ENCODE measurements at regions not wholly inside any gene's neighbourhood (a gene's known extent, or its start where the extent isn't known, plus 50 kb on each side); places are given as distances from the start of the nearest gene placed in this dataset.

GRCh38 chr22:48688366-48688765 is 1139.3 kb downstream of the BRD1 start:
- ChIA-PET POLR2A (no interaction called here), RAD21 (ENCODE audit: low non-redundant PET in 1 of 2, low total read pairs in 2 of 2, uncharacterized antibody in 2 of 2, unreplicated experiment in 2 of 2) (interaction anchor here in 1 of 2 experiments (0.7 kb wide), 1 partner anchor 138 kb away, joined by 3 read pairs; no protein-coding TSS in a partner anchor), CTCF (no interaction called here)
- H3K27ac ChIP-seq (ENCODE audit: low read depth, low read length), result no peak overlapping the region
- intact Hi-C loops (cut with micrococcal nuclease), result no loop called here
- ATAC-seq (no peak), DNase-seq (ENCODE audit: low read depth, low spot score) (no peak)
- no peaks in the 10 kb centered on the region for H3K4me1 ChIP-seq (ENCODE audit: control insufficient read depth in 1 of 2, insufficient read depth in 2 of 2, low read length in 2 of 2)
- H3K4me3 ChIP-seq (replicated peaks in 1 of 2; ENCODE audit: low read depth in 1 of 2, low read length in 2 of 2), result no peak overlapping the region
- H3K4me2 ChIP-seq (ENCODE audit: low read length), result no peak overlapping the region
- H3K9me2 ChIP-seq (ENCODE audit: insufficient read depth), result no peaks in the 10 kb centered on the region
- H4K20me1 ChIP-seq (ENCODE audit: insufficient read depth), result no peaks in the 10 kb centered on the region
- no peaks in the 10 kb centered on the region for H3K27me3 ChIP-seq (ENCODE audit: insufficient read depth, low read length)
- TF ChIP-seq ZFX (IDR thresholded peaks at IDR 0.05), result no peak
- no peak for TF ChIP-seq EZH2phosphoT487 (IDR thresholded peaks at IDR 0.05; ENCODE audit: borderline replicate concordance)
- TF ChIP-seq, protein P1, sequence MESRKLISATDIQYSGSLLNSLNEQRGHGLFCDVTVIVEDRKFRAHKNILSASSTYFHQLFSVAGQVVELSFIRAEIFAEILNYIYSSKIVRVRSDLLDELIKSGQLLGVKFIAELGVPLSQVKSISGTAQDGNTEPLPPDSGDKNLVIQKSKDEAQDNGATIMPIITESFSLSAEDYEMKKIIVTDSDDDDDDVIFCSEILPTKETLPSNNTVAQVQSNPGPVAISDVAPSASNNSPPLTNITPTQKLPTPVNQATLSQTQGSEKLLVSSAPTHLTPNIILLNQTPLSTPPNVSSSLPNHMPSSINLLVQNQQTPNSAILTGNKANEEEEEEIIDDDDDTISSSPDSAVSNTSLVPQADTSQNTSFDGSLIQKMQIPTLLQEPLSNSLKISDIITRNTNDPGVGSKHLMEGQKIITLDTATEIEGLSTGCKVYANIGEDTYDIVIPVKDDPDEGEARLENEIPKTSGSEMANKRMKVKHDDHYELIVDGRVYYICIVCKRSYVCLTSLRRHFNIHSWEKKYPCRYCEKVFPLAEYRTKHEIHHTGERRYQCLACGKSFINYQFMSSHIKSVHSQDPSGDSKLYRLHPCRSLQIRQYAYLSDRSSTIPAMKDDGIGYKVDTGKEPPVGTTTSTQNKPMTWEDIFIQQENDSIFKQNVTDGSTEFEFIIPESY (IDR thresholded peaks at IDR 0.05; ENCODE audit: extremely low read depth, insufficient replicate concordance, low read length), result no peak
- no peak for TF ChIP-seq TCF7L2 (IDR thresholded peaks at IDR 0.05; ENCODE audit: borderline replicate concordance, extremely low read depth, insufficient read depth, insufficient read length)
- TF ChIP-seq POLR2A (IDR thresholded peaks at IDR 0.05; ENCODE audit: borderline replicate concordance, extremely low read depth, insufficient read depth, insufficient read length), result no peak
- TF ChIP-seq EGR1 (IDR thresholded peaks at IDR 0.05; ENCODE audit: low read depth), result no peak
- TF ChIP-seq ZNF274 (IDR thresholded peaks at IDR 0.05; ENCODE audit: low read depth, low read length), result no peak
- TF ChIP-seq CEBPB (IDR thresholded peaks at IDR 0.05; ENCODE audit: low read depth), result no peak
- TF ChIP-seq, protein P2, sequence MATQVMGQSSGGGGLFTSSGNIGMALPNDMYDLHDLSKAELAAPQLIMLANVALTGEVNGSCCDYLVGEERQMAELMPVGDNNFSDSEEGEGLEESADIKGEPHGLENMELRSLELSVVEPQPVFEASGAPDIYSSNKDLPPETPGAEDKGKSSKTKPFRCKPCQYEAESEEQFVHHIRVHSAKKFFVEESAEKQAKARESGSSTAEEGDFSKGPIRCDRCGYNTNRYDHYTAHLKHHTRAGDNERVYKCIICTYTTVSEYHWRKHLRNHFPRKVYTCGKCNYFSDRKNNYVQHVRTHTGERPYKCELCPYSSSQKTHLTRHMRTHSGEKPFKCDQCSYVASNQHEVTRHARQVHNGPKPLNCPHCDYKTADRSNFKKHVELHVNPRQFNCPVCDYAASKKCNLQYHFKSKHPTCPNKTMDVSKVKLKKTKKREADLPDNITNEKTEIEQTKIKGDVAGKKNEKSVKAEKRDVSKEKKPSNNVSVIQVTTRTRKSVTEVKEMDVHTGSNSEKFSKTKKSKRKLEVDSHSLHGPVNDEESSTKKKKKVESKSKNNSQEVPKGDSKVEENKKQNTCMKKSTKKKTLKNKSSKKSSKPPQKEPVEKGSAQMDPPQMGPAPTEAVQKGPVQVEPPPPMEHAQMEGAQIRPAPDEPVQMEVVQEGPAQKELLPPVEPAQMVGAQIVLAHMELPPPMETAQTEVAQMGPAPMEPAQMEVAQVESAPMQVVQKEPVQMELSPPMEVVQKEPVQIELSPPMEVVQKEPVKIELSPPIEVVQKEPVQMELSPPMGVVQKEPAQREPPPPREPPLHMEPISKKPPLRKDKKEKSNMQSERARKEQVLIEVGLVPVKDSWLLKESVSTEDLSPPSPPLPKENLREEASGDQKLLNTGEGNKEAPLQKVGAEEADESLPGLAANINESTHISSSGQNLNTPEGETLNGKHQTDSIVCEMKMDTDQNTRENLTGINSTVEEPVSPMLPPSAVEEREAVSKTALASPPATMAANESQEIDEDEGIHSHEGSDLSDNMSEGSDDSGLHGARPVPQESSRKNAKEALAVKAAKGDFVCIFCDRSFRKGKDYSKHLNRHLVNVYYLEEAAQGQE (IDR thresholded peaks at IDR 0.05; ENCODE audit: low read depth), result no peak
- no peaks in the 10 kb centered on the region for H3K36me3 ChIP-seq (ENCODE audit: control insufficient read depth in 1 of 2, insufficient read depth in 2 of 2, low read length in 2 of 2)
- no peak overlapping the region for H2AFZ ChIP-seq (ENCODE audit: low read depth, low read length, poor library complexity, severe bottlenecking)
- BruUV-seq (replicated peaks), result no TSS peak
- H3K9ac ChIP-seq (ENCODE audit: low read length), result no peak overlapping the region
- H3K9me3 ChIP-seq (ENCODE audit: control insufficient read depth in 1 of 2, insufficient read depth in 1 of 2, low read depth in 1 of 2, low read length in 2 of 2), result peaks cover 0 to 5% of the 10 kb centered on the region in 2 experiments; a peak in 1 of 4 replicates
- no peaks in the 10 kb centered on the region for H3K79me2 ChIP-seq (ENCODE audit: insufficient read depth, low read length)
